NCI-H2227 (cell line): ENCODE measurements at regions not wholly inside any gene's neighbourhood (a gene's known extent, or its start where the extent isn't known, plus 50 kb on each side); places are given as distances from the start of the nearest gene placed in this dataset.

Experiments
- DNase-seq: peaks from one replicate; lab custom pipeline; 2025; ENCODE audit not compliant: unreplicated experiment; lab: John Stamatoyannopoulos, UW

DNA sequence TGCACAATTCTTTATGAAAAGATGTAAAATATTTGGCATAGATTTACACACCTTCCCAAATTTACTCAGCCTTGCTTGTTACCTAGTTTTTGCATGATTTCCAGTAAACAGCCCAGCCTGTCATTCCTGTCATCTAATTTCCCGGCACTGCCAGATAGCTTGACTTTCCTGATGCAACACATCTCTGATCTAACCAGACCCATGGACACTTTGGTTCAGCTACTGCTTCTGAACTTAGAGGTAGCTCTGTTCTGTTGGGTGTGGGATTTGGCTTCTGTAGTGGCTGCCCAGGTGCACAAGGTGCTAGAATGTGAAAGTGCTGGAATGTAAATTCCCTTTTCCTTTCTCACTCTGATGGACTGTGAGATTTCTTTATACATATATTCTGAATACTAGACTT, 1033.5 kb downstream of the SLITRK1 start:
- DNase-seq, result no peak

DNA sequence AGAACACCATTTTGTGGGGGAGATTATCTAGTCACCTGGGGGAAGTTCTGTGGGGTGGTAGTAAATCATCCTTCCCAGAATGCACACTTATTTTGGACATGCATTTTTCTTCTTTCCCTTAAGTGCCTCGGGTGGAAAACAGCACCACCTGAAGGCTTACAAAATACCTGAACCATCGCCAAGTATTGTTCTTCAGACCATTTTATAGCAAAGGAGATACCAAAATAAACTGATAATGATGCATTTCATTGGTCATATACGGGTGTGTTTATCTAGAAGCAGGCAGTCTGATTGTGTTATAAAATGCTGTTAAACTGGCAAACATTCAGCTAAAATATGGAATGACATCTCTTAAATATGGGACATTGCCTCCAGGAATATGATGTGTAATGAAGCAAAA, 1034.7 kb downstream of the SLITRK1 start:
- DNase-seq, result no peak

DNA sequence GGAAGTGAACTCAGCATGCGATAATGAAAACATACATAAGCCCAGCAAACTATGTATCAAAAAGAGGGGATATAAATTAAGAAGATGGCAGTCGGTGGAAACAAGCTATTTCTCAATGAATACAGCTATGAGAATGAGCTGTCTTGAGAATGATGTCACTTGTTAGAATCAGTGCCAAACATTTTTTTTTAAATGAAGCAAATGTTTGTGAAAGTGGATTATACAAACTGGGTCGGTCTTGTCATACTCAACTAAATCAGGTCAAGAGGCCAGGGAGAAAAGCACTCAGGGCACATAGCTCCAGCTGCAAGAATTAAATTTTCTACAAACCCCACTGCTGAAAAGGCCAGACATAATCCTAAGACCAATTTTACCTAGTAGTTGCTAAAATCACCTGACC, 1048.4 kb downstream of the SLITRK1 start:
- no peak for DNase-seq

DNA sequence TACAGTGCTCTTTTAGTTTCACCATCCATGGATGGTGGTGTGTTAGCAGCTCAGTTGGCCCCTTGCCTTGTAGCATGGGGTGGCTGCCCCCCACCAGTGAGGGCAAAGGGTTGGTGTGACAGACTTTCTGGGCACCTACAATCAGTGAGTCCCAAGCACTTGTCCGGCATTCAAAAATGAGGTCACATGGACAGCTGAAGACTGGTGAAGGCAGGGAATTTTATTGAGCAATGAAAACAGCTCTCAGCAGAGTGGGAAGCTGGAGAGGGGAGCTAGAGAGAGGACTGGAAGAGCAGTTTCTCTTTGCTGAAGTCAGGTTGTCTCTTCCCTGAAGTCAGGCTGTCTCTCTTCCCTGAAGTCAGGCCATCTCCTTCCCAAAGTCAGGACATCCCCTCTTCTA, 1053.2 kb downstream of the SLITRK1 start:
- DNase-seq, result no peak

DNA sequence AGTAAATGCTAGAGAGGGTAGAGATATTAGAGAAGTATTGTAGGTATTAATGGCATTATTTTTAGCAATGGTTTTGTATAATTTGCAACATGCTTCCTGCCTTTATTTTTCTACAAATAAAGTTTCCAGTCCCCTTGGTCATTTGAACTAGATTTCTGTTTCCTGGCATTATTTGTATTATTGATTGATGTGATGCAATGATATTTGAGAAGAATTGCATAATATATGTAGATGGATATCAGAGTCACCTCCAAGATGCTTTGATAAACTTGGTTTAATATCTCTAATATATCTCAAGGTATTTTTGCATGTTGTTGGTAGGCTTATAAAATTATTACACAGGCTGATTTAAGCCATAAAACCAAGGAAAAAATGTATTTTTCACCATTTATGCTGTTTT, 1054.5 kb downstream of the SLITRK1 start:
- DNase-seq, result no peak

DNA sequence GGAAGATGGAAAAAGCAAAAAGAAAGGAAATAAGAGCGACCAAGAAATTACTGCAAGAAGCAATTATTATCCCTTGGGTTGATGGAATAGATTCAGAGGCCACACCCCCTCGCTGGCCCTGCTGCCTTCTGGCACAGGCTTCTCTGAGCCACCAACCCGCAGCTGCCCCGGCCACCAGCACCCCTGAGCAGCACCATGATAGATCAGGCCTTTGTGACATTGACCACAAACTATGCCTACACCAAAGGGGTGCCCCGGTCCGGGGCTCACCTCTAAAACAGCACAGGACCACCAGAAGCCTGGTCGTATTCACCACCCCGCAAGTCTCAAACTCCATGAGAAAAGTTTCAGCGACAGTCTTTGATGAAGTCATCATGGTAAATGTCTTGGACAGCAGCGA, 1059.3 kb downstream of the SLITRK1 start:
- DNase-seq, result no peak

DNA sequence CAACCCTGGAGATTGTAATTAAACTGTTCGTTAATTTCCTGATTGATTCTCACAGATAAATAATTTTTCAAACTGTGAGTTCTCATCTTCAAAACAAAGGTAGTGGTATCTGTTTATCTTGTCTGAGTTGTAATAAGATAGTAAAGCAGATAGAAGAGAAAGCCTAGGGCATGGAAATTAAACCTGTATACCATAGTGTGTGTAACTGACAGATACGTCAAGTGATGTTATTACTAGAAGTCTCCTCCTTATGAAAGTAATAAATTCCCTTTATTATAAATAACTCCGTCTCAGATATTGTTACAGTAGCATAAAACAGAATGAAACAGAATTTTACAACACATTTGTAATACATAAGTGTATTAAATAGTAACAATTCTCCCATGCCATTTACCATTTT, 1065.1 kb downstream of the SLITRK1 start:
- DNase-seq, result no peak

DNA sequence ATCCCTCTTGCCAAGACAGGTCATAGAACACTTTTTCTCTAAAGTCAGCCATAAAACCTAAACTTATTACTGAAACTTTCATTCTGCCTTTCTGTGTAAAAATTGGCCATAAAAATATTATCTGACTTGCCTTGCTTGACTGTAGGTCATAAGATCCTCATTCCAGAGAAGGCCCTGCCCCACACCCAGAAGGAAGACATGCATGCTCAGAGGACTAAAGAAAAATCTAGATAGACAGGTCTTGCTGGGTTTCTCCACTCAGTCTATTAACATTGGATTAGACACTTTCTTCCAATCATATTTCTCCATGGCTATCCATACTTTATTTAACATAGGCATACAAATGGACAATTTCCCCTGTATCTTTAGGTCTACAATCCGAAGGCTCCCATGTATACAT, 1066.5 kb downstream of the SLITRK1 start:
- DNase-seq, result no peak

DNA sequence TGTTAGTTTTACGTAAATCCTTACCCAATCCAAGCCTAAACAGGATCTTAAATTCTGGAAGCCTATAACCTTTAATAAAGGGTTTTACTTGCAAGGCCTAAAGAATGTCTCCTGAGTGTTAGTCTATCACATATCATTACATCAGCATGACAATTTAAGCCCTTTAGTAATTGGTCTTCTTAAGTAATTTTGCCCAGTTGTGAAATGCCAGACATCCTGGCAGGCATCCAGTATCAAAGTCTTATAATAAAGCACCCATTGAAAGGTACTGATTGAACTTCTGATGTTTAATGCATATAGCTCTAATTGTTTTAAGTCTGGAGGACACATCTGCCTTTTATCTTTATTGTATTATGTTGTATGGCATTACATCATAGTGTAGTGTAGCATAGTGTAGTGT, 1078.9 kb downstream of the SLITRK1 start:
- no peak for DNase-seq

DNA sequence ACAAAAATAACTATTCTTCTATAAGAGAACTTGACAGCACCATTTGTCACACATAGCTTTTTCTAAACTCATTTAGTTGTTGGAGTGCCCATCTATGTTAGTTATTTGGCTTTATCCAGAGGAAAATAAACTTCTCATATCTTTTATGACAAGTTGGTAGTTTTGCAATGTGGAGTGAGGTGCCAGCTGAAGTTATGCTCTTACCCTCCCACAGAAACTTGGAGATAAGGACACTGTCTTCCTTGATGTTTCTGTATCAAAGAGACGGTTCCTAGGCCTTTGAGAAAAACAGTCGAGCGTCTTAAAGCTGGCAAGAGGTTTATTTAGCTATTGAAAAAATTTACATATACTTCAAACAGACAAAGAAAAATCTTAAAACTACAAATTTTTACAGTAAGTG, 1079.7 kb downstream of the SLITRK1 start:
- DNase-seq, result no peak

DNA sequence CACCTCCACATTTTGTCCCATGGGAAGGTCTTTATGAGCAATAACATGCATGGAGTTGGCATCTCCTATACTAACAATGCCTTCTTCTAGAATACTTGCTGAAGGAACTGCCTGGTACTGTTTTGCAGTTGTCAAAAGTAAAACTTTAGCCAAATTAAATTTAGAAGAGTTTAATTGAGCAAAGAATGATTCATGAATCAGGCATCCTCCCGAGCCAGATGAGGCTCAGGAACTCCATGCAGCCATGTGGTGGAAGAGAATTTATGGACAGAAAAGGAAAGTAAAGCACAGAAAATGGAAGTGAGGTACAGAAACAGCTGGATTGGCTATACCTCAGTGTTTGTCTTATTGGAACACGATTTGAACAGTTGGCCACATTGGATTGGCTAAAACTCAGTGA, 1081.9 kb downstream of the SLITRK1 start:
- no peak for DNase-seq

DNA sequence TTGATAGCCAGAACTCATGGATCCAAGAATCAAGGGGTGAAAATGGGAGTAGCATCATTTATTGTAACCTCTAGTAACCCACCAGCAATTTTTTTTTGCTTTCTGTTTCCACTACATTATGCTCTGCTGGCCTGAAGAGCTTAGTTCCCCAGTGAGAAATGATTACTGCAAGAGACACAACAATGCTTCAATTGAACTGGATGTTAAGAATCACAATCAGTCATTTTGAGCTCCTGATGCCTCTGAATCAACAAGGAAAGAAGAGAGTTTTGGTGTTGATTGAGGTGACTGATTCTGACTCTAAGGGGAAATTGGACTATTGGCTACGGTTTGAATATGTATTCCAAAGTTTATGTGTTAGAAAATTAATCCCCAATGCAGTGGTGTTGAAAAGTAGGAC, 1084.4 kb downstream of the SLITRK1 start:
- no peak for DNase-seq

DNA sequence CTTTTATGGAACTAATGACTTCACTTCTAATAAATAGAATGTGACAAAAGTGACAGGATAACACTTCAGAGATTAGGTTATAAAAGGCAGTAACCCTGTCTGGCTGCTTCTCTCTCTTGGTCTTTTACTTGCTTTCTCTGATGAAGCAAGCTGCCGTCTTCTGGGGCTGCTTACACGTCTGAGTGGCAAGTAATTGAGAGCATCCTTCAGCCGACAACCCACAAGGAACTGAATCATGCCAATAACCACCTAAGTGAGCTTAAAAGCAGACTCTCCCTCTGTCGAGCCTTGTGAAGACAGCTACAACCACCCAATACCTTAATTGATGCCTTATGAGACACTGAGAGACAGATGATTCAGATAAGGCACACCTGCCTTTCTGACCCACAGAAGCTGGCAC, 1091.2 kb downstream of the SLITRK1 start:
- no peak for DNase-seq

DNA sequence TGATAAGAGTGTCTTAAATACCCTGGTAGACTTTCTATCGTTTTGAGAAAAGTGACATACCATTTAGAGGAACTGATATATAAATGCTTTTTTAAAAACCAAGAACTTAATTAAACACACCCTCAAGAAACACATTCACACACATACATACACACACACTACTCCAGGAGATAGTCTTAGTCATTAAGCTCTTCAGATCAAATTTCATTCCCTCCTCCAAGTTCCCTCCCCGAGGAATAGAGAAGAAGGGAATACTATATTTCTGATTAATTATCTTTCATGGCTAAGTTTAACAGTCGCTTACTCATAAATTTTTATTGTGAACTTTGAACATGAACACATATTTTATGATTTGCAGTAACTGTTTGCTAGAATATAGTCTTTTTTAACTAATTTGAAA, 1109.5 kb downstream of the SLITRK1 start:
- no peak for DNase-seq

DNA sequence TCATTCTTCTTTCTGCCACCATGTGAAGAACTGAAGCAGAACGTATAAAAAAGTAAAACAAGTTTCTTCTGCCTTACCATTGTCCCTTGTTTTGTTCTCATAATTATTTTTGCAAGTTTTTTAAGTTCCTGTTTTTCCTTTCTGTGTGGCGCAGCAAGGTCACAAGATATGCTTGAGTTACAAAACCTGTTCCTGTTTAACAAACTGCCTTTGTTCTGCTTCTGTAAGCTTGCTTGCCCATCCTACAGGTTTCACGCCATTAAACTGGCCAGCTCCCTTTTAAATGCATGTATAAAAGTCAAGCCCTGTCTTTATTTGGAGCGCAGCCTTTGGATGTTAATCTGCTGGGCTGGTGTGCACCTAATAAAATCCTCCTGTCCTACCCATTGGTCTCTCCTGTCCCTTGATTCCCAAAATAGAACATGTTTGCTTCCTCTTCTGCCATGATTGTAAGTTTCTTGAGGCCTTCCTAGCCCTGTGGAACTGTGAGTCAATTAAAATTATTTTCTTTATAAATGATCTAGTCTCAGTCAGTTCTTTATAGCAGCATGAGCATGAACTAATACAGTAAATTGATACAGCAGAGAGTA, 1115.4 kb downstream of the SLITRK1 start:
- no peak for DNase-seq

DNA sequence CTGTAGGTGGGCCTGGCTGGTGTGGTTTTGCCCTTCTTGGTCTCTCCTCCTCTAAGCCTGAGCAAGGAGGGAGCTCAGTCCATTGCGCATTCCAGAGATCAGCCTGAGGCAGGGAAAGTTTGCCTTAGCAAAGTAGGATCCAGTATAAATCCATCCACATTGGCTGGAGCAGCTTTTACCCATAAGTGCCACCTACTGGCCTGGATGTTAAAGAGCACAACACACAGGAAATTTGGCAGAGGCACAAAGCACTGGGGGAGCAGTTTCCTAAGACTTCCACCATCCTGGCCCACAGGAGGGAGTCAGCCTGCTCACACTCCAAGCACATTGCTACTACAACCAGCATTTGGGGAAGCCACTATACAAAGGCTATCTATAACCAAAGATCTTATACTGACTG, 1124.2 kb downstream of the SLITRK1 start:
- no peak for DNase-seq

DNA sequence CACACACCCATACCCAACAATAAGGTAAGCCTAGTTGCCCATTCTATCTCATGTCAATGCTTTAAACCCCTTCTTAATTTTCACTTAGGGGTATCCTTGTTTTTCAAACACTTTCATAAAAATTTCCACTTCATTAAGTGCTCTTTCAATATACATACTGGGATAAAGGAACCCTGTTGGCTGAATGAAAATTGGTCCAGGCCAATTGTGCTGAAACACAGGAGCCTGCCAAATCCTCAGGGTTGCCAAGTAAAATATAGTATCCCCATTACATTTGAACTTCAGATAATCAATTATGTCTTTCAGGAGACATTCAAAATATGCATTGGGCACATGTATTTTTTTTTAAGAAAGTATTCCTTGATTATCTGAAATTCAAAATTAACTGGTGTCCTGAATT, 1131.1 kb downstream of the SLITRK1 start:
- no peak for DNase-seq

DNA sequence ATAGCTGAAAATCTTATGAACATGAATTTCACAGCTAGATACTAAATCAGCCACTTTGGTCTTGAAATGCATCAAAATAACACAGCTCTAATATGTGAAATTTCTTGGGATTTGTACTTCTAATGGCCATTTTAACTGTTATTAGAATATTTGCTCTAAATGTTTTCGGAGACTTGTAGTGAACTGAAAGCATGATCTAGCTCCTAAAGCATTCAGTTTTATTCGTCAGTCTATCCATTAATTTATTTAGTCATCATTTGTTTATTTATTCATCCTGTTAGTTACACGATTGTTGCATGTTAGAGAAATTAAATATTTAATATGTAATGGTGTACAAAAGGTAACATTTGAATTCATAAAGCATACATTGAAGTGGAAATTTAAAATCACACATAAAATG, 1132.7 kb downstream of the SLITRK1 start:
- DNase-seq, result no peak

DNA sequence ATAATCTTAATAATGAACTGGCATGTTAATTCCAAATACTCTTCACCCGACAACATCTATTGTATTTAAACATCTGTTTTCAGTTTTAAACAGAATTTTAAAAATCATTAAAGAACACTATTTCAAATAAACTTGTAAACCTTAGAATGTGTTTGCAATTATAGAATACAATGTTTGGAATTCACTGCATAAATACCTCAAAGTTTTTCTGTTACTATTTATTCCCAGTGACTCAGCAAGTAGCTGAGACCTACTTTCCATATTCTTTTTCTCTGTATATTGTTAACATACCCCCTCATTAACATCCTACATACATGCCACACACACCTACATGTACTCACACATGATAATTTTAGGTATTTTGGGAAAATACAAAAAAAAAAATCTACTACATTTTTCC, 1134.3 kb downstream of the SLITRK1 start:
- no peak for DNase-seq

DNA sequence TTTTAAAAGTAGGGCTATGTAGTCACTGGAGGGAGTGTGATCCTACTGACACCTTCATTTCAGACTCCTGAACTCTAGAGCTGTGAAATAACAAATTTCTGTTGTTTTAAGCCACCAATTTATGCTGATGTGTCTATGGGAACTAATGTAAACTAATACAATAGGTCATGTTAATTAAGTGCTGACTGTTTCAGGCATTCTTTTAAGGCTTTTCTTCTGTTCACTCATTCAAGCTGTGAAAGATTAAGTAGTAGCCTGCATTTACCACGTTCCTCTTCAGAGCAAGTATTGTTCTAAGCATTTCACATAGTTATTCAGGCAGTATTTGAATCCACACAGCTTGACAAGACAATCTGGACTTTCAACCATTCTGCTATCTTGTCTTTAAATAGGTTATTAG, 1135.0 kb downstream of the SLITRK1 start:
- DNase-seq, result no peak

DNA sequence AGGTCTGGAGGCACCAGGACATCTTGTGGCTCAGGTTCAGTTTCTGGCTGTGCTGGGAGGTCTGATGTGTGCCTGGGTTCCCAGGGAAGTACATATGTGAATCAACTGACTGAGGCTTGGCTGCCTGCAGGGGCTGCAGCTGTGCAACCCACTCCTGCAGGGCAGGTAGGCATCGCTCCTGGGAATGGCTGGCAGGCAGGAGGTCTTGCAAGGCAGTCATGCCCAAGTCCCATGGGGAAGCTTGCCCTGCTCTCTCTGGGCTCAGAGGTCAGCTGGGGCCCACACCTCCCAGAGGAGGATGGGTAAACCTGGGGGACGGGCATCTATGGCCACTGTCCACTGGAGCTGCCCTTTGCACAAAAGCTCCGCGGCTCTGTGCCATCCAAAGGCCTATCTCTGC, 1141.8 kb downstream of the SLITRK1 start:
- DNase-seq, result no peak

DNA sequence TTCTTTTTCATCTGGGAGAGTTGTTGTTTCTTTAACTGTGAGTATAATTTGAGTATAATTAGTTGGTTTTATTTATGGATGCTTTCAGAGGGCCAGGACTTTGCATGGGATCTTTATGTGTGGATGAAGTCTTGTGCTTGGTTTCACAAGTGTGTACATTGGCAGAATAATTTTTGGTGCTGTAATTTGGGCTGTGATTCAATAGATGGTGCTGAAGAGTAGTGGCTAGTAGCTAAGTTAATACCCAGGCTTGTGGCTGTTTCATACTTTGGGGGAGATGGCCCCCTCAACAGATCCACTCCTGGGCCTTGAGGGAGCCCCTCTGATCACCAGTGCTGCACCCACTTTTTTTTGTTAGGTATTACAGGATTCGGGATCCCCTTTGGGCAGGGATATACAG, 1142.4 kb downstream of the SLITRK1 start:
- DNase-seq, result no peak

DNA sequence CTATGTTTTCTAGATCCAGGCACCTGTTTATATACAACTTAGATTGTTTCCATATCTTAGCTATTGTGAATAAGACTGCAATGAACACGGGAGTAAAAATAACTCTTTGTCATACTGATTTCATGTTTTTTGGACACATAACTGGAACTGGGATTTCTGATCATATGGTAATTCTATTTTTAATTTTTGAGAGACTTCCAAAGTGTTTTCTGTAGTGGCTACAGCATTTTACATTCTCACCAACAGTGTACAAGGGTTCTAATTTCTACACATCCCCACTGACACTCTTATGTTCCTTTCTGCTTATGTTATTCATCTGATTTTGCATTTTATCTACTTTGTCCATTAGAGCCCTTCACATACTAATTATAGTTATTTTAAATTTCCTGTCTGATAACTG, 1152.9 kb downstream of the SLITRK1 start:
- DNase-seq, result no peak

DNA sequence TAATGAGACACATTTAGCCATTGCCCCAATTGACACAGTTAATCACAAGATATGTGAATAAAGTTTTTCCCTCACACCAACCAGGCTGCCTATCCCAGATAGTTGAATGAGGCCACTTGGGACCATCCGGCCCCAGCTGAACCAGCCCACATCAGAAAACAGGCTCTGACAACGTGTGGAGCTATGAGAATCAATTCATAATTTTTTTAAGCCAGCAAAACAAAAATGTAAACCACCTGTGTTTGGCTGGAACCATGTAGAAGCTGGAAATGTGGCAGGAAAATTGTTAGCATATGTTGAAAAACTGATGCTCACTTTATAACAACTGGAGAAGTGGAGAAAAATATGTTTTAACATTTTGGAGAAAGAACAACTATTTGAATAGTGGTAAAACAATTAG, 1161.3 kb downstream of the SLITRK1 start:
- DNase-seq, result no peak
